ENCODE measurements at regions not wholly inside any gene's neighbourhood (a gene's known extent, or its start where the extent isn't known, plus 50 kb on each side); places are given as distances from the start of the nearest gene placed in this dataset.
"Not testable (repeated sequence)": the region's sequence is repeated elsewhere in the genome, so short reads cannot be mapped to it uniquely, and the experiment has no call there.

DNA sequence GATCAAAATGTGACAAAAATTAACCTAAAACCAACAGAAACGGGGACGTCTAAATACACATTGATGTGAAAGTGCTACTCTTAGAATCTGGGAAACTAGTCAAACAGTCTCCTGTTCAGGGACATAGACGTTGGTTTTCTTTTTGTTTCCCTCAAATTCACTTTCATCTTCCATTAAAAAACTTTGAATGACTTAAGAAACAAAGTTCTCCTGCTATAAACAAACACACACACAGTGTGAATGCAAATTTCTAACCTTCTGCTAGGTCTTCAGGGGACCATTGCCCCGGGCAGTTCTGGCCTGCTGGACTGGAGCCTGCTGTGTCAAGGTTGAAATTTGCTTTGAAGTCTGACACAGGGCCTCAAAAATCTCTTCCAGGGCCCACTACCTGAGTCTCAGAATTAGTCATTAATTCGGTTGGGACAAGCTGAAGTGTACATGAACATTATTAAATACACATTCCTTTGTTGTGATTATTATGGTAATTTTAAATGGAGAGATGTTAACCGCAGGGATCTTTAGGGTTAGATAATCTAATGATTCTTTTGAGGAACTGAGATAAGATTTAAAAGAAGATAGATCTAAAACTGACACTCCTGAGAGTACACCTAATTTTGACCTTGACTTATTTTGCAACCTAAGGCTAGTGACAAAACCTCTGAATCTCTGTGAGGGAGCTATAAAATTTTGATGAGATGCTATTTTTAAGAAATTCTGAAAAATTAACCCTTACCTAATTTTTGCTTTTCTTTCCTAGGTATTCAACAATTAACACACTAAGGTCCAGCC, 1260.4 kb downstream of the ROBO1 start:
- DNase-seq (ENCODE audit: low read depth, low spot score) = no peak

DNA sequence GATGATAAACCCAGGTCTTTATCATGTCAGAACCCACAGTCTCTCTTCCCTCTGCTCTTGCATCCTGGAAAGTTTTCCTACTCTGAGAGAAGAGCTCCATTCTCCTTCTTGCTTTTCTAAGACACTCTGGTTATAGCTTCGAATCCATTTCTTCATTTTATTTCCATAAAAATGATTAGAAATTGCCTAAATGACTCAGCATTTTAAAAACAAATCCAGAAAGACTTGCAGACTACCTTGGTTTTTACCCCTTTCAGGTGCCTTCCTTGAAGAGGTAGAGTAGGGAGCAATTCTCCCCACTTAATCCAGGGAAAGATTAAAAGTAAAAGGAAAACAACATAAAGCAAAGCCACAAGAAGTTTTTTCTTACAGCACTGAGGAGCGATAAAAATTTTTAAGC, 1256.0 kb downstream of the ROBO1 start:
- DNase-seq (ENCODE audit: low read depth, low spot score) = no peak

DNA sequence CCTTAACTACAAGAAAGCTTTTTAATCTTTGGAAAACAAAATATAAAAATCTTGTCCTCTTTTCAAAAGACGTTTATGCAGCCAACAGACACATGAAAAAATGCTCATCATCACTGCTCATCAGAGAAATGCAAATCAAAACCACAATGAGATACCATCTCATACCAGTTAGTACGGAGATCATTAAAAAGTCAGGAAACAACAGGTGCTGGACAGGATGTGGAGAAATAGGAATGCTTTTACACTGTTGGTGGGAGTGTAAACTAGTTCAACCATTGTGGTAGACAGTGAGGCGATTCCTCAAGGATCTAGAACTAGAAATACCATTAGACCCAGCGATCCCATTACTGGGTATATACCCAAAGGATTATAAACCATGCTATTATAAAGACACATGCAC, 1255.0 kb downstream of the ROBO1 start:
- not testable (repeated sequence) for DNase-seq (ENCODE audit: low read depth, low spot score)

DNA sequence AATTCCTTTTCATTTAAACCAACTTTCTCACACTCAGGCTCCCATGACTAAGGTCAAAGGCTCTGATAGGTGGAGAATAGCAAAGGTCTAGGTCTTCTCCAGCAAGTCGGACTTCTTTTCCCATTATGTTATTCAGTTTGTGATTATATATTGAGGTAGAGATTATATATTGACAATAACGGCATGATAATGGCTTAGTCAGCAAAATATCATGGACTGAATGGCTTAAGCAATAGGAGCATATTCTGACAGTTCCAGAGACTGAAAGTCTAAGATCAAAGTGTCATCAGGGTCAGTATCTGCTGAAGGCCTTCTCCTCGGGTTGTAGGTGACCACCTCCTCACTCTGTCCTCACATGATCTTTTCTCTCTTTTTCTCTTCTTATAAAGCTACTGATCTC, 1251.4 kb downstream of the ROBO1 start:
- no peak for DNase-seq (ENCODE audit: low read depth, low spot score)

DNA sequence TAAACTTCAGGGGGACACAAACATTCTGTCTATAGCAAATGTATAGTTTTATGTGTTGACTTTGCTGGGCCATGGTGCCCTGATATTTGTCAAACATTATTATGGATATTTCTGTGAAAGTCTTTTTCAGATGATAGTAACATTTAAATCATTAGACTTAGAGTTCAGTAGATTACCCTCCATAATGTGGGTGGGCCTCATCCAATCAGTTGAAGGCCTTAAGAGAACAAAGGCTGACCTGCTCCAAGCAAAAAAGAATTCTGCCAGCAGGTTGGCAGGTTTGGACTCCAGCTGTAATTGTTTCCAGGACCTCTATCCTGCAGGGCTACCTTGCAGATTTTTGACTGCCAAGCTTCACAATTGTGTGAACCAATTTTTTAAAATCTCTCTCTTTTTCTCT, 1250.9 kb downstream of the ROBO1 start:
- no peak for DNase-seq (ENCODE audit: low read depth, low spot score)

DNA sequence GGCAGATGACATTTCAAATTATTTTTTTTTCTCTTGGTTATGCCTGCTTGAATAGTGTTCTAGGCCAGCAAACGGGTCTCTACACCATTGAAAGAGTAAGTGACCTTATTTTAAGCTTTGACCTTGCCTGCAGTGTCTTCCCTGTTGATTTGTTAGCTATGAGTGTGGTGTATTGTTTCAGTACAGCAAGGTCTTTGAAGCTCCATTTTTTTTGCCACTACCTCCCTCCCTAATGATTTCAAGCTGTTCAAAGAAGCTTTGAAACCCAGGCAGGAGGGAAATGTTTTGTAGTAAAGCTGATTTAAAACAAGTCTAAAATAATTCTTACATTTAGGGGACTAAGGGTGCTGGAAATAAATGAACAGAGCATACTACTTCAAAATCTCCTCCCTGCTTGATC, 1249.8 kb downstream of the ROBO1 start:
- no peak for DNase-seq (ENCODE audit: low read depth, low spot score)

DNA sequence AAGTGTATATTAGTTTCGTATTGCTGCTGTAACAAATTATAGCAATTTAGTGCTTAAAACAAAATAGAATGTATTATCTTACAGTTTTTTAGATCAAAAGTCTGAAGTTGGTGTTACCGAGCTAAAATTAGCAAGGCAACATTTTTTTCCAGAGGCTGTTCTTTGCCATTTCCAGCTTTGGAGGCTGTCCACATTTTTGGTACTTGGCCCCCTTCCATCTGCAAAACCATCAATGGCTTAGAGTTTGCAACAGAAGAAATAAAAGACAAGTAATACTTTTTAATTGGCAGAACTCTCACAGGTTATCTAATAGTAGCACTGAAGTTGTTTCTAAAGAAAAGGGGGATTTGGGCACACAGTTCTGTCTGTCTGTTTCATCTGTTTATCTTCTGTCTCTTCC, 1248.5 kb downstream of the ROBO1 start:
- no peak for DNase-seq (ENCODE audit: low read depth, low spot score)

DNA sequence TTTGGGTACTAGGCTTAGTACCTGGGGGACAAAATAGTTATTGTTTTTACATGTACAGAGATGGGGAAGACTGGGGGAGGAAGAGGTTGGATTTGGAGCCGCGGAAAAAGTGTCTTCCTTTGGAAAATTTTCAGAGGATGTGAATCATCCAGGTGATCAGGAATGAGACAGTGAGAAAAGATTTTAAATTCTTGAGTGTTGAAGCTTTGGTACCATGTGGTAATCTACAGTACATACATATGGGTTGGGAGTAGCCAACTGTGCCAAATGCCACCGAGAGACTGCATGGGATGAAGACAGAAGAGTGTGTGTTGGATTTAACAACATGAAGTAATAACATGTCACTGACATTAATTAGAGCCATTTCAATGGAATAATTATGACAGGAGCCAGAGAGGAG, 1238.2 kb downstream of the ROBO1 start:
- DNase-seq (ENCODE audit: low read depth, low spot score) = no peak

DNA sequence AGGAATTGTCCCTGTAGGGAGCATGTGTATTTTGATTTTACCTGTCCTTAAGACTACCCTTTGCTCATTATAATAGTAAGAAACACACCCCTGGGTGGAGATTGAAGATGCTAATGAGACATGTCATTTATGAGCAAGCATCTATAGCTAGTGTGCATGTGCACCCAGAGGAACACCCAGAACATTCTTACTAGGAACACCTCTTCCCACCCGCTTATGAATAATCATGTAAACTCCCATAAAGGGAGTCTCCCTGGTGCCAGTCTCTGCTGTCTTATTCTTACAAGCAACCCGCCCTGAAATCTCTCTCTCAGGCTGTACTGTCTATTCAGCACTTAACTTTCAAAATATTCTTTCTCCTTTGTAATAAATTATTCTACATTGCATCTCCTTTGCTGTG, 1227.3 kb downstream of the ROBO1 start:
- DNase-seq (ENCODE audit: low read depth, low spot score) = no peak

DNA sequence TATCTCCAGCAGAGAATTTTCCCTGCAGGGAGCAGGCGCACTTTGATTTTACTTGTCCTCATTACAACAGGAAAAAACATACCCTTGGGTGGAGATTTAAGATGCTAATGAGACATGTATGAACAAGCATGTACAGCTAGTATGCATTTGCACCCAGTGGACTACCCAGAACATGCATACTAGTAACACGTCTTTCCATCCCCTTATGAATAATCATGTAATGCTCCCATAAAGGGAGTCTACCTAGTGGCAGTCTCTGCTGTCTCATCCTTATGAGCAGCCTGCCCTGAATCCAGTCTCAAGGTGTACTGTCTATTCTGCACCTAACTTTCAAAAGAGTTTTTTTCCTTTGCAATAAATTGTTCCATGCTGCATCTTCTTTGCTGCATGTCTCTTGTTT, 1222.0 kb downstream of the ROBO1 start:
- DNase-seq (ENCODE audit: low read depth, low spot score) = no peak
